HUES64 (cell line): ENCODE measurements at regions not wholly inside any gene's neighbourhood (a gene's known extent, or its start where the extent isn't known, plus 50 kb on each side); places are given as distances from the start of the nearest gene placed in this dataset.

Experiments used
- H3K27ac ChIP-seq: 2 replicates; pipeline ENCODE4 v1.7.0; 2013; ENCODE audit warnings: low read depth, low read length, inconsistent platforms
- H3K27me3 ChIP-seq: 2 replicates; pipeline ENCODE4 v1.6.1; 2013; ENCODE audit warnings: mild to moderate bottlenecking, low read length; ENCODE audit not compliant: insufficient read depth
- H3K36me3 ChIP-seq: 2 replicates; pipeline ENCODE4 v1.6.1; 2013; ENCODE audit warnings: mild to moderate bottlenecking, low read length; ENCODE audit not compliant: insufficient read depth
- H3K4me1 ChIP-seq: 2 replicates; pipeline ENCODE4 v1.6.1; 2013; ENCODE audit warnings: mild to moderate bottlenecking, low read length, moderate library complexity; ENCODE audit not compliant: insufficient read depth
- H3K4me3 ChIP-seq: 2 replicates; pipeline ENCODE4 v1.5.1; 2013; ENCODE audit warnings: mild to moderate bottlenecking, low read length, moderate library complexity
- H3K9ac ChIP-seq: 2 replicates; pipeline ENCODE4 v1.6.1; 2013; ENCODE audit warnings: mild to moderate bottlenecking, low read depth, low read length
- H3K9me3 ChIP-seq: 2 replicates; pipeline ENCODE4 v1.6.1; 2013; ENCODE audit warnings: low read depth, low read length; ENCODE audit not compliant: insufficient read depth
- WGBS: fragments of 150-250, 120-280 bp; methylation state at CpG from one replicate; pipeline ENCODE4 v1.1.7; 2013; ENCODE audit warnings: missing lambda C conversion rate; 5-methylcytosine and 5-hydroxymethylcytosine counted together

DNA sequence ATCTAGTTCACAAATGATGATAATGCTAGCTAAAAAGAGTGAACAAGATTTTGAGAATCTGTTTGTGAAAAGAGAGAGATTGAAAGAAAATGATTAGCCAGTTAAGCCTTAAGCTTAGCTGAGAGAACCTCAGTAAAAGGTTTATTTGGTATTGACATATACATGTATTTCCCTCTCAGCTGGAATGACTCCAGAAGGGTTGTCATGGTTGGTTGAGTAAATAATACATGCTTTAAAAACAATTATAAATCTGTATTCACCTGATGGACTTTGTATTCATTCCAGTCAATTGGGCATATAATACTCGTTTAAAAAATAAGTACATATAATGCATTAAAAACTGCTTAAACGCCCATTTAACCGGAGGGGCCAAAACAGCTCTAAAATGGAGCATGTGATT, 181.4 kb downstream of the GRB14 start:
- Histone ChIP-seq H3K27me3 (no peaks in the 10 kb centered on the region), H3K4me3 (no peak overlapping the region), H3K9ac (no peak overlapping the region), H3K27ac (no peak overlapping the region), H3K36me3 (no peaks in the 10 kb centered on the region), H3K4me1 (peaks cover 3% of the 10 kb centered on the region; the same call in 1 of the 2 replicates), H3K9me3 (no peaks in the 10 kb centered on the region)
- WGBS, result 97% methylated on average over 2 of the region's 3 CpGs

DNA sequence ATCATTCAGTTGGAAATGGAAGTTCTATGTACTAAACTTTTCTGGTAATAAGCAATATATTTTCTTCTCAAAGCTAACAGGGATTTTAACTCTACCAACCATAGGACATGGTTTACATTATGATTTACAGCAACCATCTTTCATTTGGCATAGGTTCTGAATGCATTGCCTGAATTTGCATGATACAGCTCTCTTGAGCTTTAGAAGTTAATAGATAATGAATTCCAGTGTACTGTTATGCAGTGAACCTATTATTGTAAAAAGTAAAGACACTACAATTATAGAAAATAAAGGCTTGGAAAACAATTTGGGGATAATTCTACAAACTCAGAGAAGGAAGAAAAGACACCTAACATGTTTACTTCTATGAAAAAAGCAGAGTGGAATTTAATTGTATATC, 182.0 kb downstream of the GRB14 start:
- Histone ChIP-seq H3K9me3 (no peaks in the 10 kb centered on the region), H3K36me3 (no peaks in the 10 kb centered on the region), H3K9ac (no peak overlapping the region), H3K27me3 (no peaks in the 10 kb centered on the region), H3K27ac (no peak overlapping the region), H3K4me3 (no peak overlapping the region), H3K4me1 (peaks cover 3% of the 10 kb centered on the region; the same call in 1 of the 2 replicates)

DNA sequence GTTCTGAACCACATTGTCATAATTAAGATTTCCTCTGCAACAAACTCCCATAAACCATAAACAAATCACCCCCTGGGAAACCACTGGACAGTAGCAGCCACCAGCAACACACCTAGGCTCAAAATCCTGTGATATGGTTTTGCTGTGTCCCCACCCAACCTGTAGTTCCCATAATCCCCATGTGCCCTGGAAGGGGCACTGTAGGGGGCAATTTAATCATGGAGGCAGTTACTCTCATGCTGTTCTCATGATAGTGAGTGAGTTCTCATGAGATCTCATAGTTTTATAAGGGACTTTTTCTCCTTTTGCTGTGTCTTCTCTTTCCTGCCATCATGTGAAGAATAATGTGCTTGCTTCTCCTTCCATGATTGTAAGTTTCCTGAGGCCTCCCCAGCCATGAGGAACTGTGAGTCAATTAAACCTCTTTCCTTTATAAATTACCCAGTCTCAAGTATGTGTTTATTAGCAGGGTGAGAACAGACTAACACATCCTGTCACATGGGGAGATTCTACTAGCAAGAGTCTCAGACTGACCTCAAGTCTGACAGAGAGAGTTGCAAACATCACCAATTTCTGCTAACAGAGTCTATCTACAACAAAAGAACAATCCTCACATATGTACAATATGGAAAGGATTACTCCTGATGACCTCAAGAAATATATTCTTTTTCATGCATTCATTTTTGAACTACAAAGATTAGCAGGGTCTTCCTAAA, 182.6 kb downstream of the GRB14 start:
- no peak overlapping the region for H3K9ac ChIP-seq
- no peak overlapping the region for H3K4me3 ChIP-seq
- no peaks in the 10 kb centered on the region for H3K9me3 ChIP-seq
- no peak overlapping the region for H3K27ac ChIP-seq
- H3K36me3 ChIP-seq, result no peaks in the 10 kb centered on the region
- H3K27me3 ChIP-seq, result no peaks in the 10 kb centered on the region
- H3K4me1 ChIP-seq, result peaks cover 3% of the 10 kb centered on the region; the same call in 1 of the 2 replicates

DNA sequence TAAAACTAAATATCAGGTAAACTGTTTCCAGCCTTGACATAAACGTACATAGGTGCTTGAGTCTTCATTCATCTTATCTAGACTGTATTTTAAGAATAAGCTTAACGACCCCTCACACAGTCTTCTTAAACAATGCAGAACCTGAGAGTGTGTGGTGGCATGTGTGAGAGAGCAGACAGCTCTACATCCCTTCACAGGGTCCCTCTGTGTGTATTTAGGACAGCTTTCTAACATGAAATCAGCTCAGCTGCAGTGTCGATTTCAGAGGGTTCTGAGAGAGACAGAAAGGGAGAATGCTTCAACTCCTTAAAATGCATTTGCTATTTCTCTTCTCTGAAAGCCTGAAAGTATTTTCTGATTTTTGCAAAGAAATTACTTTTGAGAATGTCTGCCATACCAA, 185.2 kb downstream of the GRB14 start:
- H3K27ac ChIP-seq, result no peak overlapping the region
- no peaks in the 10 kb centered on the region for H3K9me3 ChIP-seq
- H3K9ac ChIP-seq, result no peak overlapping the region
- H3K27me3 ChIP-seq, result no peaks in the 10 kb centered on the region
- no peak overlapping the region for H3K4me3 ChIP-seq
- peaks cover 3% of the 10 kb centered on the region; the same call in 1 of the 2 replicates for H3K4me1 ChIP-seq
- 83% methylated on average over 2 of the region's 3 CpGs for WGBS
- H3K36me3 ChIP-seq, result no peaks in the 10 kb centered on the region

DNA sequence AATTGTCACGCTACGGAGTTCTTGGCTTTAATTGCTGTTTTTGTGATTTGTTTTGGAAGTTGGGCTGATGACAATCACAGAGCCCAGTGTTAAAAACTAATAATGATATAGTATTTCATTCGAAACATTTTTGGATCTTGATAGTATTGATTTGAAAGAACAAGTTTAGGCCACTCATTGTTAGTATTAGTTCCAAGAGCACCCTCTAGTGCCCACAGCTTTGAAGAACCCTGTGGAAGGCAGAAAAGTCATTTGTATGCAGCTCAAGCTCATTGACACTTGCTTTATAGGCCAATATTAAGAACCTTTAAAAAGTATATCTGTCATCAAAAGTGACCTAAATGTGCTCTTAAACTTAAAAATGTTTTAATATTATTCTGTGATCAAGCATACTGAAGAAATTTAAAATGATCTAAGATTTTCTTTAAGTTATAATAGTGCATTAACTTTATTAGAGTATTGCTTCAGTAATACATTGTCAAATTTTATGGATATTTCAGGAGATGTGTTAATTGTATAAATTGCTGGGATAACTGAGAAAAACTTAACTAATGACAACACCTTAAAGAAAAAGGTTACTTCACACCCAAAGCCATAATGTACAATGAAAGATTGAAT, 191.0 kb downstream of the GRB14 start:
- Histone ChIP-seq H3K4me1 (peaks cover 4% of the 10 kb centered on the region), H3K9me3 (no peaks in the 10 kb centered on the region), H3K27ac (no peak overlapping the region), H3K27me3 (no peaks in the 10 kb centered on the region), H3K4me3 (no peak overlapping the region), H3K9ac (no peak overlapping the region), H3K36me3 (no peaks in the 10 kb centered on the region)
- 100% methylated on average over 3 of the region's 3 CpGs for WGBS

DNA sequence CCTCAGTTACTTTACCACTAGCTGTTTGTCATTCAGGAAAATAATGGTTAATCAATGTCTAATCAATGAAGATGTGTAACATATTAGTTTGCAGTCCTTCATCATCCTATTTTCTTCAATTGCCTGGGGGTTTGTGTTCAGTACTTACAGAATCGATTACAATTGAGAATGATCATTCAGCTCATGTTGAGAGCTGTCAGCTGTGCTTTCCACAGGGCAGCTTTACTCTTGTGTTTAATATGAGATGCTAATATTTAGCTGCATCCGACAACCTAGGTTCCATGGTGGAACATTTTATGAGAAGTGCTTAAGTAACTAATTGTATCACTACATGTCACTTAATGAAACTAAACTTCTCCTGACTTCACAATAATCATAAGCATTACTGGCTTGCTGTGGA, 191.9 kb downstream of the GRB14 start:
- H3K9ac ChIP-seq, result no peak overlapping the region
- H3K4me3 ChIP-seq, result no peak overlapping the region
- H3K27ac ChIP-seq, result no peak overlapping the region
- peaks cover 10% of the 10 kb centered on the region for H3K4me1 ChIP-seq
- WGBS, result 82% methylated on average over 1 of the region's 2 CpGs
- H3K9me3 ChIP-seq, result no peaks in the 10 kb centered on the region
- H3K36me3 ChIP-seq, result no peaks in the 10 kb centered on the region
- no peaks in the 10 kb centered on the region for H3K27me3 ChIP-seq

DNA sequence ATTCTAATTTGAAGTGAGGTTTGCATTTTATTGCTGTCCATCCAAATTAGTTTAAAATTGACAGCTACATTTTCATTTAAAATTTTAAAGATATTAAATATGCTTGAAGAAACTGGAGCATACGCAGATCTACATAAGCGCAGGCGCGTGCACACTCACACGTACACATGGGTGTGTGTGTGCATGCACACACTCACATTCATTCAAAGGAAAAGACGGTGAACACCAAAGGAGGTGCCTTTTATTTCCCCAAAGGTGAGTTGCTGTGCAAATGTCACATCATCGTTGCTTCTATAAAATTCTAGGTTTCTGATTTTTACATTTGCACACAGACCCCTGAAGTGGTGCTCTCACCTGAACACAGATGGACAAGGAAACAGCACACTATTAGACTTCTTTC, 194.2 kb downstream of the GRB14 start:
- Histone ChIP-seq H3K4me3 (no peak overlapping the region), H3K9me3 (no peaks in the 10 kb centered on the region), H3K4me1 (peaks cover 10% of the 10 kb centered on the region), H3K36me3 (no peaks in the 10 kb centered on the region), H3K9ac (no peak overlapping the region), H3K27ac (no peak overlapping the region), H3K27me3 (no peaks in the 10 kb centered on the region)
- 97% methylated on average over 7 of the region's 7 CpGs for WGBS

DNA sequence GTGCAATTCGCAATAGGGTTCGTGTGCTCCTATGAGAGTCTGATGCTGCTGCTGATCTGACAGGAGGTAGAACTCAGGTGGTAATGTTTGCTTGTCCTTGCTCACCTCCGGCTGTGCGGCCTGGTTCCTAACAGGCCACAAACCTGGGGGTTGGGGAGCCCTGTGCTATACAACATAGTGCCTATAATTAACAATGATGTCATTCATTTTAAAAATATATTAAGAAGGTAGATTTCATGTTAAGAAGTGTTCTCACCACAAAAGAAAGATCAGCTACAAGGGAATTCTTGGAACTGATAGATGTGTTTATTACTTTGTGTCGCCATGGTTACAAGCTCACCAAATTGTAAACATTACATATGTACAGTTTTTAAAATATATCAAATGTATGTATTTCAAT, 200.5 kb downstream of the GRB14 start:
- H3K27ac ChIP-seq, result no peak overlapping the region
- 96% methylated on average over 4 of the region's 5 CpGs for WGBS
- no peak overlapping the region for H3K4me3 ChIP-seq
- no peaks in the 10 kb centered on the region for H3K36me3 ChIP-seq
- no peaks in the 10 kb centered on the region for H3K9me3 ChIP-seq
- H3K9ac ChIP-seq, result no peak overlapping the region
- H3K4me1 ChIP-seq, result peaks cover 14% of the 10 kb centered on the region
- no peaks in the 10 kb centered on the region for H3K27me3 ChIP-seq

DNA sequence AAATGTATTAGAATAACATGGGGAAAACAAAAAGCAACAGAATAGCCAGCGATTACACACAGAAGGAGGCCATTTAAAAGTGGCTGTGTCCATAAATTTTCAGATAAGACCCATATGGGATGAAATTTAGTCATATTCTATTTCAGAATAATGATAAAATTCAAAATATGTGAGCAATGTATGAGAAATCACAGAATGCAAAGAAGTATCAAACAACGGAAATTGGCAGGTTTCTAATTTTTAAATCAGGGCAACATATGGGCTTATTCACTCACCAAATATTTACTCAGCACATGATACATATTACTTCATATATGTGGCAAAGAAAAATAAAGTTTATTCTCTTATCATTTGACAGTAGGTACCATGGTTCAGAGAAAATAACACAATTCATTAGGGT, 208.5 kb downstream of the GRB14 start:
- Histone ChIP-seq H3K27ac (no peak overlapping the region), H3K4me1 (no peaks in the 10 kb centered on the region), H3K9ac (no peak overlapping the region), H3K4me3 (no peak overlapping the region), H3K9me3 (no peaks in the 10 kb centered on the region), H3K36me3 (no peaks in the 10 kb centered on the region), H3K27me3 (no peaks in the 10 kb centered on the region)
- WGBS, result 100% methylated on average over 2 of the region's 2 CpGs

DNA sequence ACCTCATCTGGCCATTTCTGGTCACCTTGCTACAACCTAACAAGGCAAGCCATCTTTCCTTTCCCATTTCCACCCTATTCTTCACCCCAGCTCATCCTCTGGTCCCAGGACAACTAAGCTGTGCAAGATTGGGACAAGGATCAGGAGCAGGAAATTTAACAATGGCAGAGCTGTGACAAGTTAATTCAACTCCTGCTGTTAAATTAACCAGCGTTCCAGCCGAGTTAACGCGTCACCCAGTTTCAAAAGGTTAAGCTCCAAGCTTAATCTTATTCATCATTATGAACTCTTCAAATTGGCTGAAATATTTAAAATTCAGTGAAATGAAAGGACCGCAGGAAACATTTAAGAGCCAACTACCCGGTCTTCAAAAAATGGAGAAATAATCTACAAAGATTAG, 231.9 kb downstream of the GRB14 start:
- H3K36me3 ChIP-seq, result no peaks in the 10 kb centered on the region
- no peaks in the 10 kb centered on the region for H3K9me3 ChIP-seq
- no peak overlapping the region for H3K4me3 ChIP-seq
- 91% methylated on average over 6 of the region's 6 CpGs for WGBS
- H3K27me3 ChIP-seq, result no peaks in the 10 kb centered on the region
- H3K4me1 ChIP-seq, result peaks cover 29% of the 10 kb centered on the region
- peak overlapping the region; percentile 40 for H3K27ac ChIP-seq
- H3K9ac ChIP-seq, result 0 out of 2 replicates have a peak overlapping the region, but pooled peaks have one; percentile 12

DNA sequence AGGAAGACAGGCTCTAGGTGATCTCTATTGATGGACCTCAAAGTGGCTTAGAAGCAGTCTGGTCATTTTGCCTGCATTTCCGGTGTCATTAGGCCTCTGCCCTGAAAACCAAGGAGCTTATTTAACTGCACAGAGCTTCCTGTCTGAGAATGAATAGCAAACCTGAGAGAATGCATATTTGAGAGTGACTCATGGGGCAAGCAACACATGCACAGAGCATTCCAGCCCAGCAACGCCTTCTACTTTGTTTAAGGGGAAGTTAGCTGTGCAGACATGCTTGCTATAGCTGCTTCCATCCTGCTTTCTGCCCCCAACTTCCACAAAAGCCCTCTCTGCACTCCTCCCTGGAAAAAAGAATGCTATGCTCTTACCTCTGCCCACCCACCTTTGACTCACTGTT, 232.8 kb downstream of the GRB14 start:
- 57% methylated on average over 2 of the region's 2 CpGs for WGBS
- H3K27me3 ChIP-seq, result no peaks in the 10 kb centered on the region
- no peak overlapping the region for H3K4me3 ChIP-seq
- H3K36me3 ChIP-seq, result no peaks in the 10 kb centered on the region
- H3K4me1 ChIP-seq, result peaks cover 30% of the 10 kb centered on the region
- peak overlapping the region; percentile 74 for H3K27ac ChIP-seq
- no peaks in the 10 kb centered on the region for H3K9me3 ChIP-seq
- peak overlapping the region; percentile 26; the same call in 1 of the 2 replicates for H3K9ac ChIP-seq
